HTR-8/SVneo (cell line): ENCODE measurements at regions not wholly inside any gene's neighbourhood (a gene's known extent, or its start where the extent isn't known, plus 50 kb on each side); places are given as distances from the start of the nearest gene placed in this dataset.
A peak's percentile ranks its signal among the peaks of the same experiment; 100 is the strongest.
"Not testable (repeated sequence)": the region's sequence is repeated elsewhere in the genome, so short reads cannot be mapped to it uniquely, and the experiment has no call there.

Experiments used
- DNase-seq: peaks from one replicate; pipeline ENCODE4 v3.0.0; 2011; ENCODE audit warnings: low spot score, mixed read lengths; ENCODE audit not compliant: insufficient read length
- FAIRE-seq: peaks from 2 replicates; lab custom pipeline; 2011; peaks lifted over from hg19 to GRCh38; lab: Jason Lieb, UNC

DNA sequence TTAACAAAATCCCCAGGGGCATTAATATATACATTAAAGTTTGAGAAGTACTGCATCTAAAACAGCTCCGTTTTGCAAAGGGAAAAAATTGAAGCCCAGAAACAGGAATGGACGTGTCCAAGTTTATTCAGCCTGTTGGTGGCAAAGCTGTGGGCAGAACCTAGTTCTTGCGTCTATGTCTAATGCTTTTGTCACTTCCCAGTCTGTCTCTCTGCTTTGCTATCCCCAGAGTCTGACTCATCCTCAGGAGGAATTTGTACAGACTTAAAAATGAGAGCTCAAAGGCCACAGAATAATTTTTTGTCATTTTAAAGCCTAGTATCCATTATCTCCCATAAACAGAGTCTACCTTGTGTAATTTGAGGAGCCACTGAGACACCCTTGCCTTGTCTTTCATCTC lies 330.9 kb upstream of the GRIA1 start:
- FAIRE-seq (no peak), DNase-seq (no peak)

DNA sequence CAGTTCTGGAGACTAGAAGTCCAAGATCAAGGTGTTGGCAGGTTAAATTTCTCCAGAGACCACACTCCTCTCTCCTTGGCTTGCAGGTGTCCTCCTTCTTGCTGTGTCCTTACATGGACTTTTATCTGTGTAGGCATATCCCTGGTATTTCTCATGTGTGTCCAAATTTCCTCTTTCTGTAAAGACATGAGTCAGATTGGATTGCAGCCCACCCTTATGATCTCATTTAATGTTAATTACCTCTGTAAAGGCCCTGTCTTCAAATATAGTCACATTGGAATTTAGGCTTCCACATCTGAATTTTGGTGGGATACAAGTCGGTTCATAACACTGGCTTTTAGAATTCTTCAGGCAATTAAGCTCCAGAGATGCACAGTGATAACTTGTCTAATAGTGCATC lies 322.2 kb upstream of the GRIA1 start:
- FAIRE-seq (no peak), DNase-seq (no peak)

DNA sequence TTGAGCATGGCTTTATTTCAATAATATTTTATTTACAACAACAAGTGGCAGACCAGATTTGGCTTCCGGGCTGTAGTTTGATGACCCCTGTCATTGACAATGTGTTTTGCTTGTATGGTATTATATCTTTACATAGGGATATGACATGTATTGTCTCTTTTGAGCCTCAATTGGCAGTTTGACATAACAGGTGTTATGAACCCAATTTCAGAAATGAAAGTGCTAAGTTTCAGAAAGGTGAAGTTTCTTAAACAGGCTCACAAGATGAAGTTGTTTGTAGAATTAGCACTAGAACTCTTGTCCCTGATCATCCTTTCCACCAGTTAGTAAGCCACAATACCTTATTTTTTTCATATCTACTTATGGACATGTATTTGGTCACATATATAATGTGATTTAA lies 303.0 kb upstream of the GRIA1 start:
- DNase-seq = no peak
- no peak for FAIRE-seq

DNA sequence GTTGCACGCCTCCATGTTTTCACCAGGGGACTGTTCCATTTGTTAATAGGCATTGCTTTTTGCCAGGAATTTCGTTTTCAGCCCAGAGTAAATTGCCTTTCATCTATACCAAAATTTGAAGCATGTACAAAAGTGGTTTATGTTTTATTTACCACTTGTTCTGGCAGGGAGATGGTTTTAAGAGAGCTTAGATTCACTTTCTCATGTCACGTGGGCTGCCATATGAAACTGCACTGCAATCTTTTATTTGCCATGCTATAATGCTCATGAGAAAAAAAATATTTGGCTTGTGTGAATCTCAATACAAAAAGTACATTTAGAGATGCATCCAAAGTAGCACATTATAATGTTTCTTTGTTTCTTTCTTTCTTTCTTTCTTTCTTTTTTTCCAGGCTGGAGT lies 284.1 kb upstream of the GRIA1 start:
- FAIRE-seq (no peak), DNase-seq (no peak)

DNA sequence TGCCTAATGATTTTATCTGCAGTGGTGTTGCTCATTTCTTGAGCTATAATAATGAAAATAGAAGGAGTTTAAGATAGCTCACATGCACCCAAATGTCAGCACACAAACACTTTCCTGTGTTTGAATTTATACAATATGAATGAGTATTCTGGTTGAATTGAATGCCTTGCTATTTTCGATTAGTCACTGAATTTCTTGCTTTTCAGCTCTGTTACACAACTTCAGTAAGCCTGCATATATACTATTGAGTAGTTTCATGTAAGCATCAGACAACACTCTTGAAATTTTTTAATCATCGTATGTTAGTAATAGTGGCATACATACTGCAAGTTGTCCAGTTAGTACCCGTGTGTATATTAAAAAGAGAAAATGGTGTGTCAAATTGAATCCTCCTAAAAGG lies 281.5 kb upstream of the GRIA1 start:
- DNase-seq (no peak), FAIRE-seq (no peak)

DNA sequence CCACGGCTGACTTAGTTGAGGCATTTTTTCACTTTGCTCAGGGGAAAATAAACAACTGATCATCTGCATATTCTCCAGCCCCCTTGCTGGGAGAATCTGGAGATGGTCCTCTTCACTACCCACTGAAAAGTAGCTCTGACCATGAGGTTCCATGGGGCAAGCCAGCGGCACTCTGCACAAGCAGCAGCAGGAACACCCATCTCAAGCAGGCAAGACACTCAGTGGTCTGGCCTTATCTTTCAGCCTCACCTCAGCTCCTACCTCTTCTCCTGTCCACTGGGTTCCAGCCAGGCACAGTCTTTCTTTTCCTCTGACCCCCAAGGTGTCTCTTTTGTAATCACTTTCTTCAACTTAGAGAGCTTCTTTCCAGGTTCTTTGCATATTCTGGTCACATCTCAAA lies 280.8 kb upstream of the GRIA1 start:
- no peak for DNase-seq
- FAIRE-seq = no peak

DNA sequence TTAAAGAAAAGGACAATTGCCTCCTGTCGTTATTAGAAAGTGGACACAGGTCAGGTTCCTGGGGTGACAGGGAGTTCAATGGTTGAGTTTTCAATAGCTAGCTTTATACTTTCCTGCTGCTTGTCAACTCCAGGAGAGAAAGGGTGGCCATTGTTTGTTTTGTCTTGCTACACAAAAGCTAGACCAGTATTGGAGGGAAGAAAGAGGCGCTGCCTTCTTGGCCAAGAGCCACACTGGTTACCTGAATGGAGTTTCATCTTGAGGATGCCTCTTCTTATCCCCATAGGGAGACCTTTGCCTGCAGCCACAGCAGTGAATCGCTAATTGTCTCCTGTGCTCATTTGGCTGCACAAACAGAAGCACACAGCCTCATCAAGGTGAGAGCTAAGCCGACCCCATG lies 279.4 kb upstream of the GRIA1 start:
- FAIRE-seq = no peak
- DNase-seq = no peak

DNA sequence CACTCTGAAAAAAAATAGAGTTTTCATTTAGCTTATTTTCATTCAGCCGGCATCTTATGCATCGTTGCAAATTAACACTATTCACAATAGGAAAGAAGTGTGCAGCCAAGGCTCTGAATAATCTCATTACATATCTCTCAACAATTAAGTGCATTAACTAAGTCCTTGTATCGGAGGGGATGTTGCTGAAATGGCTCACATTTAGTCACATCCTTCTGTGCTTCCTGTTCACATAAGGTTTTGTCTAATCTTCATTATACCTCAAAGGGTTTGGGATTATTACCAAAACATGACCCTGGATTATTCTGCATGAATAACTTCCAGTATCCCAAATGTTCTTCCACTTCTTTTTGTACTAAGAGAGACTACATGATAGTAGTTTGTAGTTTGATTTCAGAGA lies 278.0 kb upstream of the GRIA1 start:
- FAIRE-seq = no peak
- no peak for DNase-seq

DNA sequence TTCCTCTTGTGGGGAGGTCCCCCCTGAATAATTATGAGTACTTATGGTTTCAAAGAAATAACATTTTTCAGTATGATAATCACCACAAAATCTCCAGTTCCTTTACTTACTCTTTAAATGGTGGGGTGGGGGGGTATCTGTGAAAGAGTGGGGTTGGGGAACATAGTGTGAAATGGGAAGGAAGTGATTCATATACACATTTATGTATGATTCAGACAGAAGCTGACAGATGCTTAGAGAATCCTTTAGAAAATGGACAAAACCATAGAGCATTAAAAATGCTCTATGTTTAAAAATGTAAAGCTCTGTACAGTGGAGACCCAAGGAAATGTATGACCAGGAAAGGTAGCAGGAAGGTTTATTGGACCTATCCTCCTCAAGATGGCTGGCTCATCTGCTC lies 267.5 kb upstream of the GRIA1 start:
- DNase-seq = peak; percentile 12
- FAIRE-seq = no peak

DNA sequence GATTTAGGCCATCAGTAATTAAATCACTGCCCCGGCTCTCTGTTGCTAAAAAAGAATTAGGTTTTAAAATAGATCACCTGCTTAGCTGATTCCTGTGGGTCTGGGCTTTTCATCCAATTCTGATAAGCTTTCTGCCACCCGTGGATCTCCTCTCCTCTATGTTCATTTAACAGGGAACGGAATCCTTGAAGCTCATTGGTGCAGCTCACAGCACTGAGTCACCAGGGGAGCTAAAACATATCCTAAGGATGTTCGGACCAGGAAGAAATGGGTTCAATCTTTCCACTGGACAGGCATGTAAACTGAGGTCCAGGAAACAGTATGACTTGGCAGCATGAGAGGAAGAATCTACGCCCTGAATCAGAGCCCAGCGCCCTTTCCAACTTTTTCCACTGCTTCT lies 267.1 kb upstream of the GRIA1 start:
- DNase-seq (no peak), FAIRE-seq (peak; percentile 31)

DNA sequence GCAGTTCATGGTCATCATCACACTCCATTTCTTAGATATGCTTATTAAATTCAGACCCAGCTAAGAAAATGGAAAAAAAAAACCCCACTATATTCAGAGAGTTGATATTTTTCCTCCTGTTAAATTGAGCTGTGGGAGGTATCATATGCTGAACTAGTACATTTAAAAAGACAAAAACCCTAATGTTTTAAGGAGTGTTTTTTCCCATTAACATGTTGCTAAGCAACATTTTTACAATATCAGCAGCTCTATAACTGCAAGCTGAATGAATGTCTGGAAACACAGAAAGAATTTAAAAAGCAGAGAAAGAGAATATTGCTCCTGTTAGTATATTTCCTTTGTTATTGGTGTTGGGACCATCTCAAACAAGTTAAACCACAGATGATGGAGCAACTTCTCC lies 265.8 kb upstream of the GRIA1 start:
- FAIRE-seq = no peak

DNA sequence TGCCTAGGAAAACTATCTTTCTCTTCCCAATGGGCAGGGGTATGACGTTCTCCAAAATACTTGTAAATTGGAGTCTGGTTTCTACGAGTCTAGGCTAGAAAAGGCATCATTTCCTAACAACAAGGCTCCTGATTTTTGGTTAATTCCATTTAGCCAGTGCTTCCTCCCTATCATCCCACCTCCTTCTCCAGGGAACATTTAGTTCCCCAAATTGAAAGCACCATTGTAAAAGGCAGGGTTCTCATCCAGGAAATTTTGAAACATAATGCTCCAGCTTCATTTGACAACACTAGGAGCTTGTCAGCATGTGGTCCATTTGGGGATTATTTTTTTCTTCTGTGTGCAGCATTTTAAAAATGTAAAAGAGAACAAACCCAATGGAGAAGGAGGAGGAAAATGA lies 256.5 kb upstream of the GRIA1 start:
- FAIRE-seq (no peak), DNase-seq (no peak)

More for the DNA sequence above, 265.8 kb upstream of the GRIA1 start:
- DNase-seq = no peak

DNA sequence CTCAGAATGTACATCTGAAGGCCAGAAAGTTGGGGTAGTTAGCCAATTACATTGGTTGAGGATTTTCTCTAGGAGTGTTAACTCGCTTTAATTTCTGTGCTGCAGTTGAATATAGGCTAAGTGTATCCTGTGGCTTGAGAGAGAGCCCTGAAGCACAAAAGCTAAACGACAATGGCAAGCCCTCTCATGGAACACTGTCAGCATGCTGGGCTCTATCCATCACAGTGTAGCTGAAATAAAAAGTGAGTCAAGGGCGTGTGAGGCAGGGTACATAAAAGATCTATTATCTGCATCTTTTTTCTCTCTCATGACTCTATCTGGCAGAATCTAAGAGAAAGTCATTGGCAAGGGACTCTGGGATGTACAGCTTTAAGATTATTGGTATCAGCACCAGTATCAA lies 254.2 kb upstream of the GRIA1 start:
- FAIRE-seq = no peak
- DNase-seq = no peak

DNA sequence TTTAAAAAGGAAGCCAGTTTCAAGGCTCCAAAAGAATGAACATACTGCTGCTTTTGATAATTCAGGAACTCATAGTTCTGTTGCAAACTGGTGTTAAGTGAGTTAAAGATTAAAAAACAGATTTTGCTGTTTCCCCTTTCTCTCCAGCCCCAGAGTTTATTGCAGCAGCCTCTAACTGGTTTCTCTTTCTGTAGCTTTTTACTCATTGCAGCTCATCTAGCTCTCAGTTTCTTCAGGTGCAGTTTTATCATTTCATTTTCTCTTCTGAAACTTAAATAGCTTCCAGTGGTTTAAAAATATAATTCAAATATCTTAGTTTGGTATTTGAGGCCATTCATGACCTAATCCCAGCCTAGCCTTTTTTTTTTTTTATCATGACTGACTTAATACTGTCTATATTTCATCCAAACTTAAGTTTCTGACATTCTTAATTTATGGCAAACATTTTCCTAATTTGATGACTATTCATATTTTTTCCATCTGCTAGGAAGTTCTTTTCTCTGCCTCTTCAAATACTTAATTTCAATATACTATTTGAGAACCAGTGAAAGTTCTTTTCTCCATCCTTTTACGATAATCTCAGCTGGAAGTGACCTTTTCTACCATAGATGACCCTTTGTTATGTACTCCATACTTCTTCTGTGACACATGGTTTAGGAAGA lies 252.7 kb upstream of the GRIA1 start:
- FAIRE-seq = no peak

DNA sequence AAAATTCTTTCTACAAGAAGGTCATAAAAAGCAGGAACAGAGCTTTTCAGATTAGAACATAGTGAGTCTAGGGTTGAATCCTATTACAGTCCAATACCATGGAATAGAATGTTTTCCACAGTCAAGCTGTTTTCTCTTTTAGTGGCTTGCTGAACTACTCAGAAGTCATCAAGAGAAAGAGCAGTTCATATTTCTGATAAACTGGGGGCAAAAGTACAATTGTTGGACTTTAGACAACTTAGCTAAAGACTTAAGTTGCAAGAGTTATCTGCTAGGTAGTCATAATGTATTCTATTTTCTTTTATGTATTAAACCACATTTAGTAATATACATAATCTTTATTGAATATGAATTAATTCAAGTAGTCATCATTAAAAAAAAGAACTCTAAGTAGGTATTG lies 233.1 kb upstream of the GRIA1 start:
- no peak for FAIRE-seq
- DNase-seq = no peak

More for the DNA sequence above, 252.7 kb upstream of the GRIA1 start:
- no peak for DNase-seq

DNA sequence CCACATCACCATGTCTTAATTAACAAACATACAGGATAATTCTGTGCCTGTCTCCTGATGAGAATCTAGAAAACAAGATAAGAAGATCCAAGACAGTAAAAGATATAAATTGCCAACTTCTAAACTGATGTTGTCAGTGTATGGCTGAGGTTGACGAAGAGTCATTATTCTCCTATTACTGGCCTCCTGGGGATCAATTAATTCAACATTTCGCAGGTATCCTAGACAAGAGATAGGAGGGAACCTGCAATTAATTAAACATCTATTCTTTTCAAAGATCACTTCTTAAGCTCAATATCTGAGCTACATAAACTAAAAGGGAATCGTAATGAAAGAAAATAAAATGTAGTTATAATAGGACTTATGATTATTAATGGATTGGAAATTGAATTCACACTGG lies 232.0 kb upstream of the GRIA1 start:
- DNase-seq (no peak), FAIRE-seq (no peak)

DNA sequence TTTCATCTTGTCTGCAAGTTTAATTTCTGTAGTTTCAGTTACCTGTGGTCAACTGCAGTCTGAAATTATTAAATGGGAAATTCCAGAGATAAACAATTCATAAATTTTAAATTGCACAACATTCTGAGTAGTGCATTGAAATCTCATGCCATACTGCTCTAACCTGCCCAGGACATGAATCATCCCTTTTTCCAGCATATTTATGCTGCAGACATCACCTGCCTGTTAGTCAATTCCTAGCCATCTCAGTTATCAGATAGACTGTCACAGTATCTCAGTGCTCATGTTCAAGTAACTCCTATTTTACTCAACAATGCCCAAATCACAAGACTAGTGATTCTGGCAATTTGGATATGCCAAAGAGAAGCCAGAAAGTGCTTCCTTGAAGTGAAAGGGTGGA lies 223.0 kb upstream of the GRIA1 start:
- no peak for FAIRE-seq
- DNase-seq = no peak

DNA sequence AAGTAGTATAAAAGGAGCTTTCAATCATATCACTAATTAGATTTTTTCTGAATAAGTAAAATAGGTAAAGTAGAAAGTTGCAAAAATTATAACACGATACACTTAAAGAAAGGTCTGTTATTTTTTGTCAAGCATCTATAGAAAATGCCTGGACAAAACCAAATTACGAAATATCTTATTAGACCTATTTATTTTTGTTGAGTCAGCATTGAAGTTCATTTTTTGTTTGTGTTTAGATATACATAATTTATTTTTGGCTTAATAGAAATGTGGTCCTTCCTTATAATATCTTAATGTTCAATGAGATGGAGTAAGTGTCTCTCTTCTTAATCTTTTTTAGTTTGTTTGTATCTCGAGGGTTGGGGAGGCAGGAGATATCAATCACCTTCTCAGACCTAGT lies 214.8 kb upstream of the GRIA1 start:
- DNase-seq = no peak
- FAIRE-seq = no peak

DNA sequence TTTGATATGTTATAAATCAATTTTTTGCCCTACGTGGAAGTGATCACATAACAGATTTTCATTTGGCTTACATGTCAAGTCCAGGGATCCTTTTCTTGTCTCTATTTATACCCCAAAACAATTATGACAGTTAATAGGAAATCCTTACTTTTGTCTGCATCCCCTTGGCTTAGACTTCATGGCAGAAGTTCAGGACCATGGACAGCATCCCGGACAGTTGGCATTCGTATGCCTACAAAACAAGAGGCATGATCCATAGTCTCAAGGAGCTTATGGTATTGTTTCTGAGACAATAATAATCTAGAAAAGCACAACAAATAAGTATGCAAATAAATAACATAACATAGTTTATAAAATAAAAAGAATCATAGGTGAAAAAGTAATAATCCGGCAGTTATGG lies 214.3 kb upstream of the GRIA1 start:
- DNase-seq = peak; percentile 5
- no peak for FAIRE-seq

DNA sequence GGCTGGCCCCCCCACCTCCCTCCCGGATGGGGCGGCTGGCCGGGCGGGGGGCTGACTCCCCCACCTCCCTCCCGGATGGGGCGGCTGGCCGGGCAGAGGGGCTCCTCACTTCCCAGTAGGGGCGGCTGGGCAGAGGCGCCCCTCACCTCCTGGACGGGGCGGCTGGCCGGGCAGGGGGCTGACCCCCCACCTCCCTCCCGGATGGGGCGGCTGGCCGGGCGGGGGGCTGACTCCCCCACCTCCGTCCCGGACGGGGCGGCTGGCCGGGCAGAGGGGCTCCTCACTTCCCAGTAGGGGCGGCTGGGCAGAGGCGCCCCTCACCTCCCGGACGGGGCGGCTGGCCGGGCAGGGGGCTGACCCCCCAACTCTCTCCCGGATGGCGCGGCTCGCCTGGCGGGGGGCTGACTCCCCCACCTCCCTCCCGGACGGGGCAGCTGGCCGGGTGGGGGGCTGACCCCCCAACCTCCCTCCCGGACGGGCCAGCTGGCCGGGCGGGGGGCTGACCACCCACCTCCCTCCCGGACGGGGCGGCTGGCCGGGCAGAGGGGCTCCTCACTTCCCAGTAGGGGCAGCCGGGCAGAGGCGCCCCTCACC lies 194.1 kb upstream of the GRIA1 start:
- DNase-seq, FAIRE-seq: not testable (repeated sequence)

DNA sequence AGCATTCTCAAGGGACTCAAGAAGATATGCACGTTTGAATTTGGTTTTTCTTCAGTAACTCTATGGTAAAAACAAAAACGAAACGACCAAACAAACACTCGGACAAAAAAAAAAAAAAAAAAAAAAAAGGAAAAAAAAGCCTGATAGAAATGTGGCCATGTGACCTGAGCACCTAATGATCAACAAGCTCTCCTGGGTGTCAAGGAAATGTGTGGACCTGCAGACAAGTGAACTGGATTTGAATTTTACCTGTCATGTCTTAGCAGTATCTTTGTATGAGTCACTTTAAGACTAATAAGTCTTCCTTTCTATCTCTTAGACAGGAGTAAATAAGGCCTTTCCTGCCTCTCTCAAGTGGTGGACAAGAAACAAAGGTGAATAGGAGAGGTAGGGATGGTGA lies 190.6 kb upstream of the GRIA1 start:
- no peak for FAIRE-seq
- no peak for DNase-seq

DNA sequence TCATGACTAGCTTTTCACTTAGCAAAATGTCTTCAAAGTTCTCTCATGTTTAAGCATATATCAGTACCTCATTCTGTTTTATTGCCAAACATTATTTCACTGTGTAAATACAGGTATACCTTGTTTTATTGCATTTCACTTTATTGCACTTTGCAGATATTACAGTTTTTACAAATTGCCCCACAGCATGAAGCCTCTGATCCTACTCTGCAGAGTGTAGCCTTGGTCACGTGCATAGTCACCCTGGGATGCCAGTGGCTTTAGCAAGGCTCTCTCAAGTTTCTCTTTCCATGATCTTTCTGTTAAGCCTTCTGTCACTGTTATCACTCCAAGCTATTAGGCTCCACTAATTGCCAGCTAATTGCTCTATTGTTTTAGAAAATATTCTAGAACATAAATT lies 182.2 kb upstream of the GRIA1 start:
- no peak for FAIRE-seq
- DNase-seq = no peak
